MM.1S (cell line): ENCODE measurements at regions not wholly inside any gene's neighbourhood (a gene's known extent, or its start where the extent isn't known, plus 50 kb on each side); places are given as distances from the start of the nearest gene placed in this dataset.

Experiments
- EZH2phosphoT487 ChIP-seq: fragments of 300-600 bp; sonication (generic); IDR thresholded peaks from 2 replicates; pipeline ENCODE4 v1.6.1; 2018; ENCODE audit warnings: antibody characterized with exemption, low read length
- TF ChIP-seq, protein P1 (sequence below): fragments of 300-600 bp; sonication (generic); IDR thresholded peaks from 2 replicates; pipeline ENCODE4 v1.5.1; 2016; ENCODE audit warnings: antibody characterized with exemption, low read length, mixed read lengths

DNA sequence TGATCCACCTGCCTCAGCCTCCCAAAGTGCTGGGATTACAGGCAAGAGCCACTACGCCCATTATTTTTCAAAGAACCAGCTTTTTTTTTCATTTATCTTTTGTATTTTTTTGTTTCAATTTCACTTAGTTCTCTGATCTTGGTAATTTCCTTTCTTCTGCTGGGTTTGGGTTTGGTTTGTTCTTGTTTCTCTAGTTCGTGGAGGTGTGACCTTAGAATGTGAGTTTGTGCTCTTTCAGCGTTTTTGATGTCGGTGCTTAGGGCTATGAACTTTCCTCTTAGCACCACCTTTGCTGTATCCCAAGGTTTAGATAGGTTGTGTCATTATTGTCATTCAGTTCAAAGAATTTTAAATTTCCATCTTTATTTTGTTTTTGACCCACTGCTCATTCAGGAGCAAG, 86.7 kb upstream of the MSTN start:
- TF ChIP-seq, protein P1, sequence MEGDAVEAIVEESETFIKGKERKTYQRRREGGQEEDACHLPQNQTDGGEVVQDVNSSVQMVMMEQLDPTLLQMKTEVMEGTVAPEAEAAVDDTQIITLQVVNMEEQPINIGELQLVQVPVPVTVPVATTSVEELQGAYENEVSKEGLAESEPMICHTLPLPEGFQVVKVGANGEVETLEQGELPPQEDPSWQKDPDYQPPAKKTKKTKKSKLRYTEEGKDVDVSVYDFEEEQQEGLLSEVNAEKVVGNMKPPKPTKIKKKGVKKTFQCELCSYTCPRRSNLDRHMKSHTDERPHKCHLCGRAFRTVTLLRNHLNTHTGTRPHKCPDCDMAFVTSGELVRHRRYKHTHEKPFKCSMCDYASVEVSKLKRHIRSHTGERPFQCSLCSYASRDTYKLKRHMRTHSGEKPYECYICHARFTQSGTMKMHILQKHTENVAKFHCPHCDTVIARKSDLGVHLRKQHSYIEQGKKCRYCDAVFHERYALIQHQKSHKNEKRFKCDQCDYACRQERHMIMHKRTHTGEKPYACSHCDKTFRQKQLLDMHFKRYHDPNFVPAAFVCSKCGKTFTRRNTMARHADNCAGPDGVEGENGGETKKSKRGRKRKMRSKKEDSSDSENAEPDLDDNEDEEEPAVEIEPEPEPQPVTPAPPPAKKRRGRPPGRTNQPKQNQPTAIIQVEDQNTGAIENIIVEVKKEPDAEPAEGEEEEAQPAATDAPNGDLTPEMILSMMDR = no peak
- no peak for TF ChIP-seq EZH2phosphoT487
